ENCODE measurements at regions not wholly inside any gene's neighbourhood (a gene's known extent, or its start where the extent isn't known, plus 50 kb on each side); places are given as distances from the start of the nearest gene placed in this dataset.

GRCh38 chr14:56718312-56718711 is 92.0 kb downstream of the OTX2 start:
- Histone ChIP-seq H3K36me3 (ENCODE audit: control insufficient read depth, insufficient read depth, low read length) (no peaks in the 10 kb centered on the region), H3K9ac (ENCODE audit: low read depth, low read length) (no peak overlapping the region), H3K27ac (ENCODE audit: low read depth, low read length) (no peak overlapping the region), H3K4me3 (ENCODE audit: low read depth, low read length) (no peak overlapping the region), H3K27me3 (ENCODE audit: control insufficient read depth, insufficient read depth, low read length) (no peaks in the 10 kb centered on the region), H3K9me3 (ENCODE audit: control insufficient read depth, insufficient read depth, low read length) (no peaks in the 10 kb centered on the region), H3K4me1 (ENCODE audit: control insufficient read depth, insufficient read depth, low read length) (peaks cover 13% of the 10 kb centered on the region)

DNA sequence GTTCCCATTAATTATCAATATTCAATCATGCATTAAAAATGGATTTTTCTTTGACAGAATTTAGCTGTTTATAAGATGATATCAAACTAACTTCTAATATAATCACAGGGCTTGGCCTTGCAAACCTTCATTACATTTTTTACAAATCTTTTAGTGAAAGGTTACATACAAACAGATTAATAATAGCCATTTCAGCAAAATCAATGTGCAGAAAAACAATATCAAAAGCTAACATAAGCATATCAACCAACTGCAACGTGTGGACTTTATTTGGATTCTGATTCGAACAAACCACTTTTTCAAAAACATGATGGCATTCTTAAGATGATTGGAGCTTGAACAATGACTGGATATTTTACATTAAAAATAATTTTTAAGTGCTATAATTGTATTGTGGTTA is 93.6 kb downstream of the OTX2 start:
- no peaks in the 10 kb centered on the region for H3K36me3 ChIP-seq (ENCODE audit: control insufficient read depth, insufficient read depth, low read length)
- H3K9ac ChIP-seq (ENCODE audit: low read depth, low read length) = no peak overlapping the region
- no peak overlapping the region for H3K4me3 ChIP-seq (ENCODE audit: low read depth, low read length)
- no peak overlapping the region for H3K27ac ChIP-seq (ENCODE audit: low read depth, low read length)
- no peaks in the 10 kb centered on the region for H3K27me3 ChIP-seq (ENCODE audit: control insufficient read depth, insufficient read depth, low read length)
- peaks cover 13% of the 10 kb centered on the region for H3K4me1 ChIP-seq (ENCODE audit: control insufficient read depth, insufficient read depth, low read length)
- H3K9me3 ChIP-seq (ENCODE audit: control insufficient read depth, insufficient read depth, low read length) = no peaks in the 10 kb centered on the region

GRCh38 chr14:56715938-56716337 is 94.3 kb downstream of the OTX2 start:
- Histone ChIP-seq H3K4me1 (ENCODE audit: control insufficient read depth, insufficient read depth, low read length) (peaks cover 13% of the 10 kb centered on the region), H3K36me3 (ENCODE audit: control insufficient read depth, insufficient read depth, low read length) (no peaks in the 10 kb centered on the region), H3K9me3 (ENCODE audit: control insufficient read depth, insufficient read depth, low read length) (no peaks in the 10 kb centered on the region), H3K27ac (ENCODE audit: low read depth, low read length) (no peak overlapping the region), H3K9ac (ENCODE audit: low read depth, low read length) (no peak overlapping the region), H3K27me3 (ENCODE audit: control insufficient read depth, insufficient read depth, low read length) (no peaks in the 10 kb centered on the region), H3K4me3 (ENCODE audit: low read depth, low read length) (no peak overlapping the region)

GRCh38 chr14:56709201-56709600 is 101.1 kb downstream of the OTX2 start:
- Histone ChIP-seq H3K36me3 (ENCODE audit: control insufficient read depth, insufficient read depth, low read length) (no peaks in the 10 kb centered on the region), H3K27ac (ENCODE audit: low read depth, low read length) (no peak overlapping the region), H3K4me1 (ENCODE audit: control insufficient read depth, insufficient read depth, low read length) (peaks cover 15% of the 10 kb centered on the region), H3K9ac (ENCODE audit: low read depth, low read length) (no peak overlapping the region), H3K9me3 (ENCODE audit: control insufficient read depth, insufficient read depth, low read length) (no peaks in the 10 kb centered on the region), H3K27me3 (ENCODE audit: control insufficient read depth, insufficient read depth, low read length) (no peaks in the 10 kb centered on the region), H3K4me3 (ENCODE audit: low read depth, low read length) (no peak overlapping the region)

DNA sequence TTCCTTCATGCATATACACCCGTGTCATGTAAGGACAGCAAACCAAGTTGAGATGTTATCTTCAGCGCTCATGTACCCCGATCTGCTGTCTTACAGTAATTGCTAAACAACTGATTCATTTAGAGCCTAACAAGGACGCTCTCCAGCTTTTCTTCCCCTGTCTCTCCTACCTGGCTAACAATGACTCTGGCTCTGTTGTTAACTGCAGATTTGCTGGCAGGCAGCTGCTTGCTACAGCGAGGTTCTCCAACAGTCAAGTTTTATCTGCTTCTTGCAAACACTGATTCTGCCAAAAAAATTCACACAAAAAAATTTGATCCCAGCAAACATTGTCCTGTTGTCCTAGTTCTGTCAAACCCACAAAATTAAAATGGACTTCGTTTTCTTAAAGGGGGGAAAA is 101.6 kb downstream of the OTX2 start:
- no peaks in the 10 kb centered on the region for H3K9me3 ChIP-seq (ENCODE audit: control insufficient read depth, insufficient read depth, low read length)
- no peaks in the 10 kb centered on the region for H3K27me3 ChIP-seq (ENCODE audit: control insufficient read depth, insufficient read depth, low read length)
- no peak overlapping the region for H3K4me3 ChIP-seq (ENCODE audit: low read depth, low read length)
- no peak overlapping the region for H3K27ac ChIP-seq (ENCODE audit: low read depth, low read length)
- H3K4me1 ChIP-seq (ENCODE audit: control insufficient read depth, insufficient read depth, low read length) = peaks cover 20% of the 10 kb centered on the region
- no peak overlapping the region for H3K9ac ChIP-seq (ENCODE audit: low read depth, low read length)
- no peaks in the 10 kb centered on the region for H3K36me3 ChIP-seq (ENCODE audit: control insufficient read depth, insufficient read depth, low read length)

- peak overlapping the region; percentile 11 for H3K27ac ChIP-seq (ENCODE audit: low read depth, low read length)
- no peaks in the 10 kb centered on the region for H3K9me3 ChIP-seq (ENCODE audit: control insufficient read depth, insufficient read depth, low read length)
- no peaks in the 10 kb centered on the region for H3K36me3 ChIP-seq (ENCODE audit: control insufficient read depth, insufficient read depth, low read length)
- H3K9ac ChIP-seq (ENCODE audit: low read depth, low read length) = no peak overlapping the region
- H3K4me3 ChIP-seq (ENCODE audit: low read depth, low read length) = no peak overlapping the region
- H3K4me1 ChIP-seq (ENCODE audit: control insufficient read depth, insufficient read depth, low read length) = peaks cover 29% of the 10 kb centered on the region
- no peaks in the 10 kb centered on the region for H3K27me3 ChIP-seq (ENCODE audit: control insufficient read depth, insufficient read depth, low read length)
These were observed 106.3 kb downstream of the OTX2 start for GRCh38 chr14:56703947-56704346.

DNA sequence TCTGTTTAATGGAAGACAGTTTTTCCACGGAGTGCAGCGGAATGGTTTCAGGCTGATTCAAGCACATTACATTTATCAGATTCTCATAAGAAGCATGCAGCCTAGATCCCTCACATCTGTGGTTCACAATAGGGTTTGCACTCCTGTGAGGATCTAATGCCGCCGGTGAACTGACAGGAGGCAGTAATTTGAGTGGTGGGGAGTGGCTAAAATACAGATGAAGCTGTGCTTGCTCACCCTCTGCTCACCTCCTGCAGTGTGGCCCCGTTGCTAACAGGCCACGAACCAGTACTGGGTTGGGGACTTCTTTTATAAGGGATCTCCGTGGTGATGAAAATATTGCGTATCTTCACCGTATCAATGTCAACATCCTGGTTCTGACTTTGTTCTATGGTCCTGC is 107.8 kb downstream of the OTX2 start:
- H3K27ac ChIP-seq (ENCODE audit: low read depth, low read length) = no peak overlapping the region
- no peak overlapping the region for H3K4me3 ChIP-seq (ENCODE audit: low read depth, low read length)
- no peaks in the 10 kb centered on the region for H3K9me3 ChIP-seq (ENCODE audit: control insufficient read depth, insufficient read depth, low read length)
- H3K4me1 ChIP-seq (ENCODE audit: control insufficient read depth, insufficient read depth, low read length) = peaks cover 24% of the 10 kb centered on the region
- H3K27me3 ChIP-seq (ENCODE audit: control insufficient read depth, insufficient read depth, low read length) = no peaks in the 10 kb centered on the region
- H3K9ac ChIP-seq (ENCODE audit: low read depth, low read length) = no peak overlapping the region
- no peaks in the 10 kb centered on the region for H3K36me3 ChIP-seq (ENCODE audit: control insufficient read depth, insufficient read depth, low read length)

Data from HUES48 (cell line).